Kidney (tissue), 13 donors: ENCODE measurements at regions not wholly inside any gene's neighbourhood (a gene's known extent, or its start where the extent isn't known, plus 50 kb on each side); places are given as distances from the start of the nearest gene placed in this dataset.

ENCODE experiments used
- DNase-seq, 5 donors: peaks; one replicate each; pipeline ENCODE4 v3.0.0-alpha.2; 2013 to 2020
- FAIRE-seq: peaks from 2 replicates; lab custom pipeline; 2012; peaks lifted over from hg19 to GRCh38; lab: Jason Lieb, UNC
- H3K27ac ChIP-seq, 2 donors: one replicate each; pipeline ENCODE4 v1.7.0; 2013; ENCODE audit warnings: low read depth in 2 of 2, low read length in 2 of 2, inconsistent platforms in 1 of 2
- H3K27me3 ChIP-seq: one replicate; pipeline ENCODE4 v1.7.1; 2013; ENCODE audit warnings: low read length, inconsistent platforms; ENCODE audit not compliant: control insufficient read depth, insufficient read depth
- H3K36me3 ChIP-seq, 3 donors: one replicate each; pipeline versions ENCODE4 v1.7.0 to v1.7.1; 2013; ENCODE audit warnings: low read length in 3 of 3, control low read depth in 1 of 3, inconsistent platforms in 1 of 3; ENCODE audit not compliant: insufficient read depth in 3 of 3, control insufficient read depth in 2 of 3
- H3K4me1 ChIP-seq, 3 donors: one replicate each; pipeline versions ENCODE4 v1.7.0 to v1.7.1; 2013; ENCODE audit warnings: low read length in 3 of 3, inconsistent platforms in 1 of 3, low read depth in 1 of 3; ENCODE audit not compliant: control insufficient read depth in 2 of 3, insufficient read depth in 2 of 3
- H3K4me3 ChIP-seq, 3 donors: one replicate each; pipeline versions ENCODE4 v1.7.0 to v1.8.1; 2013; ENCODE audit warnings: low read length in 3 of 3, control low read depth in 1 of 3, inconsistent platforms in 1 of 3
- H3K9ac ChIP-seq, 3 donors: one replicate each; pipeline versions ENCODE4 v1.7.0 to v1.7.1; 2013; ENCODE audit warnings: low read length in 3 of 3, control low read depth in 1 of 3, inconsistent platforms in 1 of 3
- H3K9me3 ChIP-seq, 3 donors: one replicate each; pipeline versions ENCODE4 v1.7.0 to v1.7.1; 2013; ENCODE audit warnings: low read length in 3 of 3, control low read depth in 1 of 3, inconsistent platforms in 1 of 3; ENCODE audit not compliant: control insufficient read depth in 2 of 3, insufficient read depth in 1 of 3
- CTCF ChIP-seq: IDR thresholded peaks from 3 replicates; pipeline ENCODE4 v1.5.1; 2012; ENCODE audit warnings: mild to moderate bottlenecking, moderate library complexity, borderline replicate concordance; ENCODE audit not compliant: insufficient read depth; ENCODE audit errors: extremely low read depth
- intact Hi-C: fragments of 100-400 bp; cut with DNase I; formaldehyde crosslinking; loops from one replicate; pipeline ENCODE4 v1.11.1; 2022
- donor health status: control.
- donor health status: control.
- donor health status: control.
- donor health status: control.
- donor health status: control.
- donor health status: DM: yes; HTN: yes; CAD: no.
- donor health status: Normal renal cell carcinoma (clear cell type).

- no peak overlapping the region for H3K27ac ChIP-seq
- no peaks in the 10 kb centered on the region for H3K27me3 ChIP-seq
- intact Hi-C loops: no loop called here
- DNase-seq: no peak
- no peak overlapping the region for H3K4me3 ChIP-seq
- no peak for FAIRE-seq
- H3K36me3 ChIP-seq: no peaks in the 10 kb centered on the region
- no peak for TF ChIP-seq CTCF
- no peak overlapping the region for H3K9ac ChIP-seq
- H3K4me1 ChIP-seq: no peaks in the 10 kb centered on the region
- H3K9me3 ChIP-seq: no peaks in the 10 kb centered on the region
Observed at GRCh38 chr16:80014241-80014939, 413.9 kb upstream of the MAF start.

- intact Hi-C loops: no loop called here
- FAIRE-seq: no peak
Observed at GRCh38 chr16:80012586-80012985, 412.0 kb upstream of the MAF start.

GRCh38 chr16:80009971-80010659 is 409.6 kb upstream of the MAF start:
- H3K36me3 ChIP-seq: no peaks in the 10 kb centered on the region
- no peak overlapping the region for H3K4me3 ChIP-seq
- TF ChIP-seq CTCF: no peak
- no peaks in the 10 kb centered on the region for H3K4me1 ChIP-seq
- FAIRE-seq (no peak), DNase-seq (no peak)
- no peak overlapping the region for H3K9ac ChIP-seq
- no peaks in the 10 kb centered on the region for H3K27me3 ChIP-seq
- no peak overlapping the region for H3K27ac ChIP-seq
- intact Hi-C loops: no loop called here
- no peaks in the 10 kb centered on the region for H3K9me3 ChIP-seq

More at GRCh38 chr16:80012586-80012985, 412.0 kb upstream of the MAF start:
- no peak for TF ChIP-seq CTCF
- Histone ChIP-seq H3K27ac (no peak overlapping the region), H3K4me3 (no peak overlapping the region), H3K9me3 (no peaks in the 10 kb centered on the region), H3K9ac (no peak overlapping the region), H3K36me3 (no peaks in the 10 kb centered on the region), H3K4me1 (no peaks in the 10 kb centered on the region), H3K27me3 (no peaks in the 10 kb centered on the region)
- no peak for DNase-seq
